H1 (cell line): ENCODE measurements at regions not wholly inside any gene's neighbourhood (a gene's known extent, or its start where the extent isn't known, plus 50 kb on each side); places are given as distances from the start of the nearest gene placed in this dataset.

ENCODE experiments used
- CTCF ChIA-PET: fragments of 300-600 bp; sonication (Branson Sonifier 250); formaldehyde crosslinking; loops from one replicate; lab custom pipeline; 2021; ENCODE audit not compliant: partially characterized antibody; lab: Charles Lee
- POLR2A ChIA-PET: fragments of 300-600 bp; sonication (Branson Sonifier 250); formaldehyde crosslinking; loops from one replicate; lab custom pipeline; 2021; ENCODE audit warnings: inconsistent platforms; ENCODE audit not compliant: partially characterized antibody; lab: Charles Lee
- DNase-seq, 2 experiments: peaks; one replicate each; pipeline versions ENCODE4 v3.0.0 to v3.0.0-alpha.2; 2010 to 2022; ENCODE audit warnings: low spot score in 2 of 2, low read depth in 1 of 2, mixed read lengths in 1 of 2
- FAIRE-seq: peaks from 2 replicates; lab custom pipeline; 2011; peaks lifted over from hg19 to GRCh38; lab: Jason Lieb, UNC
- H2AFZ ChIP-seq: 2 replicates; pipeline ENCODE4 v1.8.1; 2012; ENCODE audit warnings: low read length, inconsistent platforms
- H2AK5ac ChIP-seq: 2 replicates; pipeline ENCODE4 v1.6.1; 2013; ENCODE audit warnings: low read depth, low read length
- H2BK120ac ChIP-seq: replicated peaks from 2 replicates; pipeline ENCODE3; 2013; ENCODE audit warnings: low read depth, low read length, inconsistent platforms
- H2BK12ac ChIP-seq: 2 replicates; pipeline ENCODE4 v1.6.1; 2013; ENCODE audit warnings: low read depth, low read length
- H2BK15ac ChIP-seq: 2 replicates; pipeline ENCODE4 v1.6.1; 2013; ENCODE audit warnings: low read length
- H2BK20ac ChIP-seq: 2 replicates; pipeline ENCODE4 v1.6.1; 2013; ENCODE audit warnings: low read length
- H2BK5ac ChIP-seq: 2 replicates; pipeline ENCODE4 v1.6.1; 2013; ENCODE audit warnings: low read depth, low read length
- H3K14ac ChIP-seq: 2 replicates; pipeline ENCODE4 v1.6.1; 2013; ENCODE audit warnings: inconsistent platforms; ENCODE audit not compliant: insufficient read length
- H3K18ac ChIP-seq: 2 replicates; pipeline ENCODE4 v1.6.1; 2013; ENCODE audit warnings: low read length; ENCODE audit errors: extremely low read depth
- H3K23ac ChIP-seq: 2 replicates; pipeline ENCODE4 v1.6.1; 2013; ENCODE audit warnings: inconsistent platforms; ENCODE audit not compliant: insufficient read length
- H3K23me2 ChIP-seq: 2 replicates; pipeline ENCODE4 v1.6.1; 2013; ENCODE audit warnings: low read depth, low read length
- H3K27ac ChIP-seq: 2 replicates; pipeline ENCODE4 v1.6.1; 2011; ENCODE audit warnings: low read depth, low read length, inconsistent platforms
- H3K27me3 ChIP-seq, 4 experiments: replicated peaks in 1 of 4; 1 replicate in 1 of 4; 2 replicates in 3 of 4; pipeline versions ENCODE4 v1.6.1 to v1.8.1; 2011 to 2013; ENCODE audit warnings: low read length in 3 of 4, mild to moderate bottlenecking in 3 of 4, inconsistent platforms in 2 of 4, mixed read lengths in 2 of 4, moderate library complexity in 1 of 4; ENCODE audit not compliant: control insufficient read depth in 3 of 4, insufficient read depth in 3 of 4; ENCODE audit errors: extremely low read depth in 1 of 4
- H3K36me3 ChIP-seq, 4 experiments: 2 replicates each; pipeline versions ENCODE4 v1.6.1 to v1.8.1; 2011 to 2013; ENCODE audit warnings: mild to moderate bottlenecking in 4 of 4, low read length in 3 of 4, moderate library complexity in 2 of 4, control low read depth in 1 of 4, inconsistent platforms in 1 of 4; ENCODE audit not compliant: insufficient read depth in 4 of 4, control insufficient read depth in 2 of 4
- H3K4ac ChIP-seq: replicated peaks from 2 replicates; pipeline ENCODE3; 2013; ENCODE audit warnings: low read length, low read depth, mixed read lengths, inconsistent platforms; ENCODE audit not compliant: insufficient read length
- H3K4me1 ChIP-seq, 4 experiments: replicated peaks in 1 of 4; 1 replicate in 1 of 4; 2 replicates in 3 of 4; pipeline versions ENCODE4 v1.6.1 to v1.8.1; 2011 to 2013; ENCODE audit warnings: low read length in 3 of 4, inconsistent platforms in 2 of 4, mixed read lengths in 1 of 4; ENCODE audit not compliant: insufficient read depth in 4 of 4, control insufficient read depth in 3 of 4
- H3K4me2 ChIP-seq, 2 experiments: 2 replicates each; pipeline versions ENCODE4 v1.6.1 to v1.8.1; 2011 to 2013; ENCODE audit warnings: low read depth in 2 of 2, low read length in 2 of 2, control low read depth in 1 of 2, inconsistent platforms in 1 of 2, mild to moderate bottlenecking in 1 of 2; ENCODE audit not compliant: insufficient read depth in 1 of 2
- H3K4me3 ChIP-seq, 4 experiments: fragments of 200-600, 300-600 bp in 1 of 4; sonication (generic), shearing (Covaris generic), sonication (Bioruptor Twin) in 1 of 4; 2 replicates each; pipeline versions ENCODE4 v1.5.1 to v1.8.1; 2011 to 2016; ENCODE audit warnings: low read length in 4 of 4, low read depth in 3 of 4, control low read depth in 2 of 4, inconsistent platforms in 2 of 4, mild to moderate bottlenecking in 2 of 4, mixed read lengths in 1 of 4, moderate library complexity in 1 of 4; ENCODE audit not compliant: insufficient read depth in 2 of 4; ENCODE audit errors: extremely low read depth in 1 of 4
- H3K56ac ChIP-seq: replicated peaks from 2 replicates; pipeline ENCODE3; 2013; ENCODE audit warnings: low read depth, mild to moderate bottlenecking, mixed read lengths, low read length, inconsistent platforms; ENCODE audit not compliant: insufficient read length
- H3K79me1 ChIP-seq: 2 replicates; pipeline ENCODE4 v1.6.1; 2013; ENCODE audit warnings: low read depth, low read length, control low read depth
- H3K79me2 ChIP-seq, 2 experiments: 2 replicates each; pipeline versions ENCODE4 v1.6.1 to v1.8.1; 2012 to 2013; ENCODE audit warnings: low read length in 2 of 2, mild to moderate bottlenecking in 2 of 2, inconsistent platforms in 1 of 2; ENCODE audit not compliant: insufficient read depth in 2 of 2, control insufficient read depth in 1 of 2
- H3K9ac ChIP-seq, 4 experiments: replicated peaks in 1 of 4; 1 replicate in 1 of 4; 2 replicates in 3 of 4; pipeline versions ENCODE4 v1.6.1 to v1.8.1; 2011 to 2013; ENCODE audit warnings: low read depth in 3 of 4, low read length in 3 of 4, control low read depth in 2 of 4, mild to moderate bottlenecking in 2 of 4, moderate library complexity in 2 of 4, inconsistent platforms in 1 of 4; ENCODE audit errors: extremely low read depth in 1 of 4
- H3K9me3 ChIP-seq, 2 experiments: 2 replicates each; pipeline versions ENCODE4 v1.6.1 to v1.8.1; 2012 to 2013; ENCODE audit warnings: mild to moderate bottlenecking in 2 of 2, moderate library complexity in 2 of 2, control low read depth in 1 of 2, inconsistent platforms in 1 of 2, low read depth in 1 of 2, low read length in 1 of 2, mixed read lengths in 1 of 2; ENCODE audit not compliant: insufficient read depth in 2 of 2
- H4K20me1 ChIP-seq, 2 experiments: replicated peaks in 1 of 2; 2 replicates each; pipeline versions ENCODE3 to v1.8.1; 2011 to 2013; ENCODE audit warnings: inconsistent platforms in 2 of 2, low read length in 2 of 2, mild to moderate bottlenecking in 1 of 2; ENCODE audit not compliant: insufficient read depth in 2 of 2, control insufficient read depth in 1 of 2
- H4K5ac ChIP-seq: 2 replicates; pipeline ENCODE4 v1.6.1; 2013; ENCODE audit warnings: low read length, low read depth, mixed read lengths, inconsistent platforms; ENCODE audit not compliant: insufficient read length
- H4K8ac ChIP-seq: 2 replicates; pipeline ENCODE4 v1.8.0; 2013; ENCODE audit warnings: mild to moderate bottlenecking, moderate library complexity, low read length, inconsistent platforms; ENCODE audit not compliant: insufficient read depth; ENCODE audit errors: extremely low read depth
- H4K91ac ChIP-seq: replicated peaks from 2 replicates; pipeline ENCODE3; 2013; ENCODE audit warnings: low read length, mixed read lengths, inconsistent platforms; ENCODE audit not compliant: insufficient read length
- ASH2L ChIP-seq: fragments of 200-600, 300-600 bp; sonication (generic); IDR thresholded peaks from one replicate; pipeline ENCODE4 v1.7.1; 2017; ENCODE audit warnings: low read length
- BCL11A ChIP-seq, 2 experiments: IDR thresholded peaks; one replicate each; pipeline ENCODE4 v1.6.1; 2011; ENCODE audit warnings: low read depth in 2 of 2, low read length in 2 of 2, mild to moderate bottlenecking in 2 of 2
- CBX5 ChIP-seq: fragments of 300-800, 300-1000 bp; sonication (generic); IDR thresholded peaks from 2 replicates; pipeline ENCODE4 v1.7.1; 2016; ENCODE audit warnings: antibody characterized with exemption, low read length, low read depth
- CEBPB ChIP-seq: IDR thresholded peaks from 2 replicates; pipeline ENCODE4 v1.6.1; 2012; ENCODE audit warnings: low read depth, low read length
- EGR1 ChIP-seq: IDR thresholded peaks from 2 replicates; pipeline ENCODE4 v1.6.1; 2011; ENCODE audit warnings: low read depth, low read length, borderline replicate concordance
- EP300 ChIP-seq, 2 experiments: IDR thresholded peaks; 1 replicate in 1 of 2; 2 replicates in 1 of 2; pipeline ENCODE4 v1.6.1; 2011 to 2012; ENCODE audit warnings: low read depth in 2 of 2, low read length in 2 of 2, mild to moderate bottlenecking in 2 of 2, borderline replicate concordance in 1 of 2, inconsistent platforms in 1 of 2, moderate library complexity in 1 of 2
- HDAC6 ChIP-seq: IDR thresholded peaks from one replicate; pipeline ENCODE4 v1.7.1; 2012; ENCODE audit warnings: low read depth, mild to moderate bottlenecking, inconsistent platforms, low read length, moderate library complexity
- NANOG ChIP-seq: IDR thresholded peaks from 2 replicates; pipeline ENCODE4 v1.6.1; 2011; ENCODE audit warnings: low read length, low read depth, mild to moderate bottlenecking, inconsistent platforms; ENCODE audit not compliant: insufficient read depth, poor library complexity, severe bottlenecking
- POLR2AphosphoS5 ChIP-seq: IDR thresholded peaks from 2 replicates; pipeline ENCODE4 v1.6.1; 2011; ENCODE audit warnings: low read depth, low read length
- POU5F1 ChIP-seq: IDR thresholded peaks from 2 replicates; pipeline ENCODE4 v1.6.1; 2011; ENCODE audit warnings: low read depth, mild to moderate bottlenecking, low read length, moderate library complexity
- SP1 ChIP-seq: IDR thresholded peaks from 2 replicates; pipeline ENCODE4 v1.6.1; 2011; ENCODE audit warnings: low read depth, low read length
- SP4 ChIP-seq: IDR thresholded peaks from 2 replicates; pipeline ENCODE4 v1.6.1; 2012; ENCODE audit warnings: low read length, inconsistent platforms
- SRF ChIP-seq: IDR thresholded peaks from 2 replicates; pipeline ENCODE4 v1.6.1; 2011; ENCODE audit warnings: mild to moderate bottlenecking, low read depth, low read length, moderate library complexity
- SUZ12 ChIP-seq: fragments of 200-600 bp; sonication (generic); IDR thresholded peaks from 2 replicates; pipeline ENCODE4 v1.6.1; 2012; ENCODE audit warnings: mild to moderate bottlenecking, inconsistent platforms, low read length, moderate library complexity, mixed read lengths
- TBP ChIP-seq: IDR thresholded peaks from 2 replicates; pipeline ENCODE4 v1.6.1; 2011; ENCODE audit warnings: low read depth, low read length, improper control_type of control experiment
- WGBS, 2 experiments: shearing (Covaris generic) in 1 of 2; methylation state at CpG; one replicate each; pipeline versions ENCODE4 v1.1.6 to v1.1.7; 2013 to 2015; ENCODE audit warnings: low lambda C conversion rate in 2 of 2, mixed read lengths in 2 of 2, inconsistent platforms in 1 of 2, low coverage in 1 of 2, missing lambda C conversion rate in 1 of 2; ENCODE audit not compliant: insufficient replicate concordance in 2 of 2, insufficient coverage in 1 of 2, insufficient read length in 1 of 2; ENCODE audit errors: extremely low coverage in 1 of 2, missing lambda C conversion rate in 1 of 2; 5-methylcytosine and 5-hydroxymethylcytosine counted together

- no peak overlapping the region for H3K56ac ChIP-seq
- H3K23me2 ChIP-seq: no peaks in the 10 kb centered on the region
- no peak overlapping the region for H4K8ac ChIP-seq
- no peak overlapping the region for H3K27ac ChIP-seq
- no peak overlapping the region for H2BK15ac ChIP-seq
- H3K4me2 ChIP-seq: no peak overlapping the region
- CTCF ChIA-PET: interaction anchor here (0.8 to 1.5 kb wide), 2 partner anchors 8 to 28 kb away, joined by 3 read pairs; no protein-coding TSS in a partner anchor
- H4K5ac ChIP-seq: no peak overlapping the region
- DNase-seq: no peak
- POLR2A ChIA-PET: no interaction called here
- H2AK5ac ChIP-seq: no peak overlapping the region
- no peak overlapping the region for H3K18ac ChIP-seq
- H2BK20ac ChIP-seq: no peak overlapping the region
- no peak overlapping the region for H3K4ac ChIP-seq
- no peaks in the 10 kb centered on the region for H3K9me3 ChIP-seq
- H3K23ac ChIP-seq: no peak overlapping the region
- WGBS, 2 experiments: 89% methylated on average over 4 of the region's 4 CpGs; no CpG with 5 or more reads in 1 of the 2 experiments
- no peak overlapping the region for H2AFZ ChIP-seq
- no peaks in the 10 kb centered on the region for H3K36me3 ChIP-seq
- H2BK12ac ChIP-seq: no peak overlapping the region
- no peak overlapping the region for H2BK5ac ChIP-seq
- H2BK120ac ChIP-seq: no peak overlapping the region
- H4K20me1 ChIP-seq: no peaks in the 10 kb centered on the region
- no peak overlapping the region for H3K4me3 ChIP-seq
- no peak overlapping the region for H3K14ac ChIP-seq
- H3K9ac ChIP-seq: no peak overlapping the region
- H4K91ac ChIP-seq: no peak overlapping the region
- FAIRE-seq: no peak
- H3K4me1 ChIP-seq: peaks cover 0 to 3% (median 0%) of the 10 kb centered on the region in 4 experiments; a peak in 1 of 7 replicates
- H3K79me1 ChIP-seq: no peaks in the 10 kb centered on the region
- H3K27me3 ChIP-seq: no peaks in the 10 kb centered on the region
- H3K79me2 ChIP-seq: no peaks in the 10 kb centered on the region
- TF ChIP-seq SP1 (no peak), POLR2AphosphoS5 (no peak), EP300 (IDR thresholded peaks at IDR 0.05; ENCODE audit: borderline replicate concordance in 1 of 2, low read depth in 2 of 2, low read length in 2 of 2) (no peak), HDAC6 (no peak), EGR1 (no peak), POU5F1 (no peak), TBP (no peak), BCL11A (IDR thresholded peaks at IDR 0.05; ENCODE audit: low read depth in 2 of 2, low read length in 2 of 2) (no peak), CBX5 (no peak), CEBPB (no peak), ASH2L (no peak), NANOG (no peak), SRF (no peak), SUZ12 (no peak), SP4 (no peak)
Measured at GRCh38 chr15:34699968-34700640, 54.7 kb downstream of the GJD2 start.
